Tibial artery (tissue), 4 donors: ENCODE measurements at regions not wholly inside any gene's neighbourhood (a gene's known extent, or its start where the extent isn't known, plus 50 kb on each side); places are given as distances from the start of the nearest gene placed in this dataset.
"Not testable (repeated sequence)": the region's sequence is repeated elsewhere in the genome, so short reads cannot be mapped to it uniquely, and the experiment has no call there.

ENCODE experiments used
- DNase-seq, 2 donors: peaks; one replicate each; pipeline ENCODE4 v3.0.0-alpha.2; 2019
- H3K27ac ChIP-seq, 2 donors: fragments of 200-600 bp; sonication (generic) in 1 of 2; 1 replicate in 1 of 2; 2 replicates in 1 of 2; pipeline ENCODE4 v1.5.1; 2018 to 2019; ENCODE audit warnings: mild to moderate bottlenecking in 1 of 2
- H3K27me3 ChIP-seq, 2 donors: fragments of 200-600 bp; sonication (generic) in 1 of 2; one replicate each; pipeline versions ENCODE4 v1.5.1 to v1.6.0; 2016 to 2019
- H3K36me3 ChIP-seq, 3 donors: fragments of 200-600 bp; sonication (generic) in 2 of 3; one replicate each; pipeline ENCODE4 v1.5.1; 2016 to 2019; ENCODE audit warnings: mild to moderate bottlenecking in 2 of 3
- H3K4me1 ChIP-seq, 4 donors: fragments of 200-600 bp; sonication (generic) in 2 of 4; 1 replicate in 3 of 4; 2 replicates in 1 of 4; pipeline ENCODE4 v1.5.1; 2016 to 2019
- H3K4me3 ChIP-seq, 2 donors: fragments of 200-600 bp; sonication (generic) in 1 of 2; 1 replicate in 1 of 2; 2 replicates in 1 of 2; pipeline ENCODE4 v1.5.1; 2018 to 2019; ENCODE audit warnings: mild to moderate bottlenecking in 2 of 2
- H3K9me3 ChIP-seq, 3 donors: fragments of 200-600 bp; sonication (generic) in 1 of 3; one replicate each; pipeline ENCODE4 v1.5.1; 2016 to 2019
- intact Hi-C: fragments of 100-400 bp; cut with DNase I; formaldehyde crosslinking; loops from one replicate; pipeline ENCODE4 v1.15.0; 2023; ENCODE audit warnings: low total_unique reads
- TF ChIP-seq, protein P1 (sequence below), 2 experiments: fragments of 200-600 bp in 1 of 2; fragments of 450-650 bp in 1 of 2; IDR thresholded peaks; one replicate each; pipeline ENCODE4 v1.5.1; 2017 to 2019; ENCODE audit warnings: antibody characterized with exemption in 2 of 2, mild to moderate bottlenecking in 1 of 2, moderate library complexity in 1 of 2

DNA sequence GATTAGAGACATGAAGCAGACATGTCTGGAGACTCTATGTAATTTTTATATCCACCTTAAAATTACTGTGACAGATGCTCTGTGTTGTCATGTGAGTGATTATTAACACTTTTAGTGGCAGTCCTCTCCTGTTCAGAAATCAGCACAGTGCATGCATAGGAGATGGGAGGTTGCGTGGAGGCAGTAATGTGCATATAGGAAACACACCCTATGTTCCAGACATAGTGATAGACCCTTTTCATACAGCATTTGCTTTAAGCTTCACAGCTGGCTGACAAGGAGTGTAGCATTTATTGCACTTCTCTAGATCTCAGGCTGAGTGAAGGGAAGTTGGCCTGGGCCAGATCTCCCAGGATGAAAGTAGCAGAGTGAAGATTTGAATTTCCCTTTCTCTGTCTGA is 102.3 kb upstream of the SYN3 start:
- no peak for DNase-seq
- Histone ChIP-seq H3K4me1 (no peaks in the 10 kb centered on the region), H3K36me3 (no peaks in the 10 kb centered on the region), H3K27me3 (no peaks in the 10 kb centered on the region), H3K27ac (no peak overlapping the region), H3K4me3 (no peak overlapping the region), H3K9me3 (no peaks in the 10 kb centered on the region)
- TF ChIP-seq, protein P1, sequence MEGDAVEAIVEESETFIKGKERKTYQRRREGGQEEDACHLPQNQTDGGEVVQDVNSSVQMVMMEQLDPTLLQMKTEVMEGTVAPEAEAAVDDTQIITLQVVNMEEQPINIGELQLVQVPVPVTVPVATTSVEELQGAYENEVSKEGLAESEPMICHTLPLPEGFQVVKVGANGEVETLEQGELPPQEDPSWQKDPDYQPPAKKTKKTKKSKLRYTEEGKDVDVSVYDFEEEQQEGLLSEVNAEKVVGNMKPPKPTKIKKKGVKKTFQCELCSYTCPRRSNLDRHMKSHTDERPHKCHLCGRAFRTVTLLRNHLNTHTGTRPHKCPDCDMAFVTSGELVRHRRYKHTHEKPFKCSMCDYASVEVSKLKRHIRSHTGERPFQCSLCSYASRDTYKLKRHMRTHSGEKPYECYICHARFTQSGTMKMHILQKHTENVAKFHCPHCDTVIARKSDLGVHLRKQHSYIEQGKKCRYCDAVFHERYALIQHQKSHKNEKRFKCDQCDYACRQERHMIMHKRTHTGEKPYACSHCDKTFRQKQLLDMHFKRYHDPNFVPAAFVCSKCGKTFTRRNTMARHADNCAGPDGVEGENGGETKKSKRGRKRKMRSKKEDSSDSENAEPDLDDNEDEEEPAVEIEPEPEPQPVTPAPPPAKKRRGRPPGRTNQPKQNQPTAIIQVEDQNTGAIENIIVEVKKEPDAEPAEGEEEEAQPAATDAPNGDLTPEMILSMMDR (IDR thresholded peaks at IDR 0.05), result no peak
- intact Hi-C loops, result no loop called here

DNA sequence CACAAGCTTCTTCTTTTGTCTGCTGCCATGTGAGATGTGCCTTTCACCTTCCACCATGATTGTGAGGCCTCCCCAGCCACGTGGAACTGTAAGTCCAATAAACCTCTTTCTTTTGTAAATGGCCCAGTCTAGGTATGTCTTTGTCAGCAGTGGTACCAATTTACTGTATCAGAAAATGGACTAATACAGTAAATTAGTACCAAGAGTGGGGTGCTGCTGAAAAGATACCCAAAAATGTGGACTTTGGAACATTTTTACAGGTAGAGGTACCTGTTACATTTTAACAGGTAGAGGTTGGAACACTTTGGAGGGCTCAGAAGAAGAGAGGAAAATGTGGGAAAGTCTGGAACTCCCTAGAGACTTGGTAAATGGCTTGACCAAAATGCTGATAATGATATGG is 96.8 kb upstream of the SYN3 start:
- H3K27me3 ChIP-seq, H3K36me3 ChIP-seq, H3K9me3 ChIP-seq, intact Hi-C loops, H3K4me3 ChIP-seq, DNase-seq, H3K4me1 ChIP-seq, H3K27ac ChIP-seq: not testable (repeated sequence)

DNA sequence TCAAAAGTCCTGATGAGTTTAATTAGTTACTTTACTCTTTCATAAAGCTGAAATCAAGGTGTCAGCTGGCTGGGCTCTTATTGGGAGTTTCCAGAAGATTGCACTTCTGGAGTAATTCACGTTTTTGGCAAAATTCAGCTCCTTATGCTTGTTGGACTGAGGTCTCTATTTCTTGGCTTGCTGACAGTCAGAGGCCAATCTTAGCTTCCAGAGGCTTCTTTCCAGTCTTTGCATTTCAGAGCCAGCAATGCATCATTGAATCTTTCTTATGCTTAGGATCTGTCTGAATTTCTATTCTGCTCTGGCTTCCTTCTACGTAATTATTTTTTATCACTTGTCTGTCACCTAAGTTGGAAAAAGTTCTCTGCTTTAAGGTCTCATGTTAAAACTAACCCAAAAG is 91.4 kb upstream of the SYN3 start:
- no peak overlapping the region for H3K4me3 ChIP-seq
- H3K36me3 ChIP-seq, result no peaks in the 10 kb centered on the region
- H3K4me1 ChIP-seq, result no peaks in the 10 kb centered on the region
- H3K27me3 ChIP-seq, result no peaks in the 10 kb centered on the region
- peaks cover 0 to 3% (median 0%) of the 10 kb centered on the region in 3 donors for H3K9me3 ChIP-seq
- intact Hi-C loops, result no loop called here
- no peak overlapping the region for H3K27ac ChIP-seq
- no peak for DNase-seq
- TF ChIP-seq, protein P1 (IDR thresholded peaks at IDR 0.05), result no peak

DNA sequence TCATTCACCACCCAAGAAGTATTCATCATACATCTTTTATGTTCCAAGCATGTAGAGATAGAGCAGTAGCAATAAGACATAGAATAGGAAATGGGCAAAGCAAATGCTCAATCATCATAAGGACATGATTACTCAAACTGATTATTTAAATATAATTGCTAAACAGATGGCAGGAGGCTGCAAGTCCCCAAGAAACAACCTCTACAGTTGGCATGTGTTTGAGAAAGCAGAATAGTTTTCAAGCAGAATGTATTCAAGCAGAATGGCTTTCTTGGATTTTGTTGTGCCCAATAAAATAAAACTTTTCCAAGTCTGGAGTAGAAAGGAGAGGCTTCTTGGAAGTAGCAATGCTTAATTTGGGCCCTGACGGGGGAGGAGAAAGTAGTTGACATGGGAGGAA is 86.5 kb upstream of the SYN3 start:
- intact Hi-C loops, result no loop called here

DNA sequence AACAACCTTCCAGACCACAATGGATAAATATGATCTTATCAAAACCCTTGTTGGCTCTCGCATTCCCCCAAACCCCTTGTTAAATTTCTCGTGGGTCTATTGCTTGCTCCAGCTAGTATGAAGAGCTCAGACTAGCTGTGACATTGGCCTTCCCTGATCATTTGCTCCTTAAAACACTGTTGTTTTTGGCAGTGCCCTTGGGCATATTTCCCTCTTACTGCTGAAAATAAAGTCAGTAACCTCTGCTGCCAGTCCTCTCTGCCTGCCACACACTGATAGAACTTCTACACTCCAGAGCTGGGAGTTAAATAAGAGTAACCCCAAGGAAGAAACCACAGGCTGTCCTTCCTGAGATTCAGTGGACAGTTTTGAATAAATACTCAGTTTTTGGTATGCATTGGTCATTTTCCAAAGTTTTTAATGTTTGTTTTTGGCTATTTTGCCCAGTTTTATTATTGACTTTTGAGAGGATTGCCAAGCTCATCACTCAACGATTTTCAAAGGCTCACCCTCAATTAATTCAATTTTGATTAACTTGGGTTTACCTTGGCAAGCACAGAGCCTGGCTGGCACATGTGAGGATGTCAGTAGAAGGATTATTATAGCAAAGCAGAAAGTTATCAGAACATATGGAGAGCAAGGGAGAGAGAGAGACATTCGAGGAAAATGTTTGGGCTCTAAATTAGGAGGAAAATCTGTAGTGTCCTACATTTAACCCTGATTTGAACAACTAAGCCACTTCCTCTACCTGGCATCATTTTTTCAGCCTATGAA is 84.3 kb upstream of the SYN3 start:
- no peak for DNase-seq
- H3K27me3 ChIP-seq, result no peaks in the 10 kb centered on the region
- TF ChIP-seq, protein P1 (IDR thresholded peaks at IDR 0.05), result no peak
- H3K27ac ChIP-seq, result no peak overlapping the region
- intact Hi-C loops, result no loop called here
- peaks cover 0 to 8% (median 0%) of the 10 kb centered on the region in 4 donors for H3K4me1 ChIP-seq
- peaks cover 0 to 6% (median 5%) of the 10 kb centered on the region in 3 donors for H3K9me3 ChIP-seq
- no peaks in the 10 kb centered on the region for H3K36me3 ChIP-seq
- no peak overlapping the region for H3K4me3 ChIP-seq

More for the DNA sequence above, 86.5 kb upstream of the SYN3 start:
- H3K9me3 ChIP-seq, result no peaks in the 10 kb centered on the region
- no peak for DNase-seq
- no peak overlapping the region for H3K4me3 ChIP-seq
- no peak overlapping the region for H3K27ac ChIP-seq
- H3K36me3 ChIP-seq, result no peaks in the 10 kb centered on the region
- TF ChIP-seq, protein P1 (IDR thresholded peaks at IDR 0.05), result no peak
- H3K27me3 ChIP-seq, result no peaks in the 10 kb centered on the region
- H3K4me1 ChIP-seq, result peaks cover 0 to 8% (median 0%) of the 10 kb centered on the region in 4 donors

DNA sequence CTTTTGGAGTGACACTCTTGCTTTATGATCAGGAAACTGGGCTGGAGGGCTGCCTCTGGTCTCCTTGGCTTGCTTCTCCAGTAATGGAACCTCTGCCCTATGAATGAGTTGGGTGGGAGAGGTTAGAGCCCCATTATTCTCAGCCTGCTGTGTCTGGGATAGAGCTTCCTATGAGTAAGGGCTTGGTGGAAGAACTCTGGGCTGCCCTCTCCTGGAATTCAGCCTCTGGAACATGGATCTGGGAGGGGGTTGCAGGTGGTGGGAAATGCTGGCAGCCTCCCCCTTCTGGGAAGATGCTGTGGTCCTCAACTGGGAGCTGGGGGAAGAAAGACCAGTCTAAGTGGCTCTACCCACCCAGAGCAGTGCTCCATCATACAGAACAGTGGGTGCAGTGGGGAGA is 81.8 kb upstream of the SYN3 start:
- TF ChIP-seq, protein P1 (IDR thresholded peaks at IDR 0.05), result no peak
- peaks cover 0 to 8% (median 0%) of the 10 kb centered on the region in 4 donors for H3K4me1 ChIP-seq
- H3K27me3 ChIP-seq, result no peaks in the 10 kb centered on the region
- peaks cover 0 to 10% (median 6%) of the 10 kb centered on the region in 3 donors for H3K9me3 ChIP-seq
- H3K4me3 ChIP-seq, result no peak overlapping the region
- no peak for DNase-seq
- intact Hi-C loops, result no loop called here
- no peak overlapping the region for H3K27ac ChIP-seq
- H3K36me3 ChIP-seq, result no peaks in the 10 kb centered on the region

DNA sequence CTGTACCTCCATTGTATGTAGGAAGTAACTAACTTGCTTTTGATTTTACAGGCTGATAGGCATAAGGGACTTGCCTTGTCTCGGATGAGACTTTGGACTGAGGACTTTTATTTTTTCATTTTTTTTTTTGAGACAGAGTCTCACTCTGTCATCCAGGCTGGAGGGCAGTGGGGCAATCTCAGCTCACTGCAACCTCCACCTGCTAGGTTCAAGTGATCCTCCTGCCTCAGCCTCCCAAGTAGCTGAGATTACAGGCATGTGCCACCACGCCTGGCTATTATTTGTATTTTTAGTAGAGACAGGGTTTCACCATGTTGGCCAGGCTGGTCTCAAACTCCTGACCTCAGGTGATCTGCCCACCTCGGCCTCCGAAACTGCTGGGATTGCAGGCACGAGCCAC is 80.2 kb upstream of the SYN3 start:
- peaks cover 0 to 10% (median 6%) of the 10 kb centered on the region in 3 donors for H3K9me3 ChIP-seq
- H3K27me3 ChIP-seq, H3K4me1 ChIP-seq, DNase-seq, H3K27ac ChIP-seq, H3K4me3 ChIP-seq, H3K36me3 ChIP-seq, intact Hi-C loops: not testable (repeated sequence)
